Lung (tissue), 11 donors: ENCODE measurements at regions not wholly inside any gene's neighbourhood (a gene's known extent, or its start where the extent isn't known, plus 50 kb on each side); places are given as distances from the start of the nearest gene placed in this dataset.

Source experiments
- ATAC-seq: fragments of 200-7000 bp; cut with Tn5 transposase; one replicate; pipeline ENCODE4 v1.9.1; 2020; ENCODE audit warnings: moderate number of reproducible peaks; ENCODE audit not compliant: insufficient read depth, low FRiP score
- DNase-seq, 3 donors: peaks; one replicate each; pipeline ENCODE4 v3.0.0-alpha.2; 2013 to 2017
- H3K27ac ChIP-seq, 2 donors: one replicate each; pipeline ENCODE4 v1.5.1; 2013; ENCODE audit warnings: mild to moderate bottlenecking in 2 of 2, moderate library complexity in 2 of 2, control low read depth in 1 of 2, inconsistent platforms in 1 of 2, low read depth in 1 of 2, low read length in 1 of 2
- H3K27me3 ChIP-seq, 3 donors: one replicate each; pipeline ENCODE4 v1.5.1; 2013; ENCODE audit warnings: low read length in 2 of 3; ENCODE audit not compliant: control insufficient read depth in 3 of 3, insufficient read depth in 3 of 3
- H3K36me3 ChIP-seq, 4 donors: one replicate each; pipeline ENCODE4 v1.5.1; 2013; ENCODE audit warnings: low read length in 4 of 4, mild to moderate bottlenecking in 1 of 4, moderate library complexity in 1 of 4; ENCODE audit not compliant: control insufficient read depth in 4 of 4, insufficient read depth in 4 of 4
- H3K4me1 ChIP-seq, 5 donors: one replicate each; pipeline ENCODE4 v1.5.1; 2013; ENCODE audit warnings: low read length in 5 of 5, mild to moderate bottlenecking in 2 of 5, moderate library complexity in 1 of 5; ENCODE audit not compliant: control insufficient read depth in 5 of 5, insufficient read depth in 5 of 5
- H3K4me3 ChIP-seq: one replicate; pipeline ENCODE4 v1.5.1; 2013; ENCODE audit warnings: mild to moderate bottlenecking, control low read depth, moderate library complexity
- H3K9ac ChIP-seq, 2 donors: one replicate each; pipeline ENCODE4 v1.5.1; 2013; ENCODE audit warnings: low read length in 2 of 2, control low read depth in 1 of 2; ENCODE audit not compliant: insufficient read depth in 1 of 2
- H3K9me3 ChIP-seq, 4 donors: one replicate each; pipeline ENCODE4 v1.5.1; 2013; ENCODE audit warnings: low read length in 3 of 4, mild to moderate bottlenecking in 1 of 4, moderate library complexity in 1 of 4; ENCODE audit not compliant: control insufficient read depth in 4 of 4, insufficient read depth in 3 of 4
- CTCF ChIP-seq: IDR thresholded peaks from 2 replicates; pipeline ENCODE4 v1.5.1; 2012; ENCODE audit warnings: mild to moderate bottlenecking; ENCODE audit errors: control extremely low read depth, extremely low read depth
- WGBS, 2 donors: extraction: QIAGEN DNeasy Blood & Tissue Kit; methylation state at CpG; one replicate each; pipeline ENCODE4 v1.1.7; 2013; 5-methylcytosine and 5-hydroxymethylcytosine counted together
- donor health status: control.
- donor health status: control.
- donor health status: Bipolar disorder and iron deficiency.
- donor health status: healthy.
- donor health status: DM: yes; HTN: yes; CAD: no.

- Histone ChIP-seq H3K4me3 (no peak overlapping the region), H3K36me3 (no peaks in the 10 kb centered on the region), H3K9ac (no peak overlapping the region), H3K4me1 (no peaks in the 10 kb centered on the region), H3K27ac (no peak overlapping the region), H3K27me3 (no peaks in the 10 kb centered on the region), H3K9me3 (peaks cover 0 to 3% (median 0%) of the 10 kb centered on the region in 4 donors)
- no peak for TF ChIP-seq CTCF
- DNase-seq: no peak
- no peak for ATAC-seq
- WGBS, 2 donors: 55 to 74% methylated on average over 2 of the region's 2 CpGs
These were observed 160.8 kb upstream of the GYPC start for GRCh38 chr2:126495189-126495588.

DNA sequence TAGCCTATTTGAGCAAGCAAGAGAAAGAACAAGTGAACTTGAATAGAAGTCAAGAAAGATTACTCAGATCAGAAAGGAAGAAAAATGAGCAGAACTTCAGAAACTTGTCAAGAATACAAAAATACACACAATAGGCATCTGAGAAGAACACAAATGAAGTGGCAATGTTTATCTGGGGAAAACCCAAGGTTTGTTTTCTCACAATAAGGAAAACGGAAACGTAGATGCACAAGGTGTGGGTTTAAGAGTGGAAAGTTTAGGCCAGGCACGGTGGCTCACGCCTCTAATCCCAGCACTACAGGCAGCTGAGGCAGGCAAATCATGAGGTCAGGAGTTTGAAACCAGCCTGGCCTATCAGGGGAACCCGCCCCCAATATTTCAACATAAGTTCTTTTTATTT is 159.5 kb upstream of the GYPC start:
- H3K9me3 ChIP-seq: peaks cover 0 to 3% (median 0%) of the 10 kb centered on the region in 4 donors
- H3K9ac ChIP-seq: no peak overlapping the region
- H3K4me3 ChIP-seq: no peak overlapping the region
- WGBS, 2 donors: 88 to 95% methylated on average over 5 of the region's 5 CpGs
- no peaks in the 10 kb centered on the region for H3K27me3 ChIP-seq
- no peak for DNase-seq
- H3K4me1 ChIP-seq: no peaks in the 10 kb centered on the region
- no peak overlapping the region for H3K27ac ChIP-seq
- no peak for TF ChIP-seq CTCF
- ATAC-seq: no peak
- H3K36me3 ChIP-seq: no peaks in the 10 kb centered on the region

DNA sequence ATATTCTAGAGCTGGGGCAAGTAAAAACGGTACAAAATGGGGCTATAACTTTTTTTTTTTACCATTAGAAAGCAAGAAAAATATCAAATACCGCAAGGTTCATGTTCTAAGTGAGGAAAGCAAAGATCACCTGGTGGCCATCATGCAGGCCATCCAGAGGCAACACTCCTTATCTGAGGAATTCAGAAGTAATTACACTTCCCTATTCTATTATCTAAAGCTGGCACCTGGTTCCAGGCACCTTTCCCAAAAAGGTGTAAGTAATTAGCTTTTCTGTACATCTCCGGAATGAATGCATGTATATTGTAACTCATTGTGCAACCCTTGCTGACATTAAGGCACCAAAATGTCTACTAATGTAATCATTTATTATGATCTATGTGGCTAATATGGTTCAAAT is 152.5 kb upstream of the GYPC start:
- ATAC-seq: no peak
- H3K9ac ChIP-seq: no peak overlapping the region
- 71 to 78% methylated on average over 3 of the region's 3 CpGs for WGBS, 2 donors
- no peaks in the 10 kb centered on the region for H3K36me3 ChIP-seq
- no peak for DNase-seq
- H3K27ac ChIP-seq: no peak overlapping the region
- peaks cover 0 to 5% (median 0%) of the 10 kb centered on the region in 5 donors for H3K4me1 ChIP-seq
- H3K4me3 ChIP-seq: no peak overlapping the region
- H3K9me3 ChIP-seq: no peaks in the 10 kb centered on the region
- no peak for TF ChIP-seq CTCF
- no peaks in the 10 kb centered on the region for H3K27me3 ChIP-seq

DNA sequence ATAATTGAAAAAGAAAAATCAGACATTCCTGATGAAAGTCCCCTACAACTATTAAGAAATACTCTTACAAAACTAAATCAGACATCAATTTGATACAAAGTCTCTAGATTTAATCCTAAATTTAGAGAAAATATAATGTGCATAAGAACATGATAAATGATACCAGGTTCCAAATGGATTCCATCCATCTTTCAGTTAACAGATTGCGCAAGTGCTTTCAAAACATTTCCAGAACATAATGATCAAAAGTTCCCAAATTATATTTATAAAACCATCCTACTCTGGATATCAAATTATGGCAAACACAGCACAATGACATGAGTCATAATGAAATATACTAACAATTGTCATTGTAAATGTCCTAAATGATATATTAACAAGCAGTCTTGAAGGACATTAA is 151.0 kb upstream of the GYPC start:
- Histone ChIP-seq H3K27me3 (no peaks in the 10 kb centered on the region), H3K36me3 (no peaks in the 10 kb centered on the region), H3K9ac (no peak overlapping the region), H3K27ac (no peak overlapping the region), H3K9me3 (no peaks in the 10 kb centered on the region), H3K4me1 (peaks cover 0 to 5% (median 0%) of the 10 kb centered on the region in 5 donors), H3K4me3 (no peak overlapping the region)
- no peak for ATAC-seq
- WGBS, 2 donors: 97 to 100% methylated on average over 1 of the region's 1 CpG
- no peak for TF ChIP-seq CTCF
- no peak for DNase-seq
